ENCODE measurements at regions not wholly inside any gene's neighbourhood (a gene's known extent, or its start where the extent isn't known, plus 50 kb on each side); places are given as distances from the start of the nearest gene placed in this dataset.

GRCh38 chr2:193690572-193690971 is 1495.8 kb upstream of the TMEFF2 start:
- Histone ChIP-seq H3K4me1 (no peaks in the 10 kb centered on the region), H3K36me3 (no peaks in the 10 kb centered on the region), H3K9me3 (no peaks in the 10 kb centered on the region), H3K27me3 (no peaks in the 10 kb centered on the region), H3K27ac (no peak overlapping the region), H3K4me3 (no peak overlapping the region)
- TF ChIP-seq POLR2A (IDR thresholded peaks at IDR 0.05) (no peak), POLR2AphosphoS5 (IDR thresholded peaks at IDR 0.05) (no peak), CTCF (IDR thresholded peaks at IDR 0.05) (no peak)
- intact Hi-C loops (cut with DNase I; ENCODE audit: low total_unique reads), result no loop called here
- no peak for DNase-seq (ENCODE audit: low spot score in 2 of 2)

- no peaks in the 10 kb centered on the region for H3K27me3 ChIP-seq
- no peaks in the 10 kb centered on the region for H3K4me1 ChIP-seq
- H3K4me3 ChIP-seq, result no peak overlapping the region
- no peaks in the 10 kb centered on the region for H3K9me3 ChIP-seq
- no peak for DNase-seq (ENCODE audit: low spot score in 2 of 2)
- intact Hi-C loops (cut with DNase I; ENCODE audit: low total_unique reads), result no loop called here
- H3K36me3 ChIP-seq, result no peaks in the 10 kb centered on the region
- TF ChIP-seq POLR2A (IDR thresholded peaks at IDR 0.05), result no peak
- no peak for TF ChIP-seq POLR2AphosphoS5 (IDR thresholded peaks at IDR 0.05)
- TF ChIP-seq CTCF (IDR thresholded peaks at IDR 0.05), result no peak
- H3K27ac ChIP-seq, result no peak overlapping the region
These were observed 1492.5 kb upstream of the TMEFF2 start for GRCh38 chr2:193687195-193687594.

GRCh38 chr2:193679847-193680246 is 1485.1 kb upstream of the TMEFF2 start:
- Histone ChIP-seq H3K27me3 (no peaks in the 10 kb centered on the region), H3K36me3 (no peaks in the 10 kb centered on the region), H3K27ac (no peak overlapping the region), H3K9me3 (no peaks in the 10 kb centered on the region), H3K4me1 (no peaks in the 10 kb centered on the region), H3K4me3 (no peak overlapping the region)
- intact Hi-C loops (cut with DNase I; ENCODE audit: low total_unique reads), result no loop called here
- no peak for TF ChIP-seq POLR2A (IDR thresholded peaks at IDR 0.05)
- TF ChIP-seq POLR2AphosphoS5 (IDR thresholded peaks at IDR 0.05), result no peak
- no peak for TF ChIP-seq CTCF (IDR thresholded peaks at IDR 0.05)
- DNase-seq (ENCODE audit: low spot score in 2 of 2), result no peak

- Histone ChIP-seq H3K4me3 (no peak overlapping the region), H3K4me1 (no peaks in the 10 kb centered on the region), H3K36me3 (no peaks in the 10 kb centered on the region), H3K27me3 (no peaks in the 10 kb centered on the region), H3K9me3 (peaks cover 0 to 3% of the 10 kb centered on the region in 2 donors), H3K27ac (no peak overlapping the region)
- TF ChIP-seq POLR2A (IDR thresholded peaks at IDR 0.05), result no peak
- TF ChIP-seq CTCF (IDR thresholded peaks at IDR 0.05), result no peak
- TF ChIP-seq POLR2AphosphoS5 (IDR thresholded peaks at IDR 0.05), result no peak
- DNase-seq (ENCODE audit: low spot score in 2 of 2), result no peak
- intact Hi-C loops (cut with DNase I; ENCODE audit: low total_unique reads), result no loop called here
These were observed 1475.7 kb upstream of the TMEFF2 start for GRCh38 chr2:193670478-193670877.

- Histone ChIP-seq H3K4me1 (no peaks in the 10 kb centered on the region), H3K4me3 (no peak overlapping the region), H3K36me3 (no peaks in the 10 kb centered on the region), H3K27me3 (no peaks in the 10 kb centered on the region), H3K9me3 (peaks cover 0 to 3% of the 10 kb centered on the region in 2 donors), H3K27ac (no peak overlapping the region)
- DNase-seq (ENCODE audit: low spot score in 2 of 2), result no peak
- no peak for TF ChIP-seq POLR2AphosphoS5 (IDR thresholded peaks at IDR 0.05)
- TF ChIP-seq CTCF (IDR thresholded peaks at IDR 0.05), result no peak
- no peak for TF ChIP-seq POLR2A (IDR thresholded peaks at IDR 0.05)
- intact Hi-C loops (cut with DNase I; ENCODE audit: low total_unique reads), result no loop called here
These were observed 1474.0 kb upstream of the TMEFF2 start for GRCh38 chr2:193668557-193669323.

Data from breast epithelium (tissue), 4 donors.